Astrocyte (in vitro differentiated cells and primary cell): ENCODE measurements at regions not wholly inside any gene's neighbourhood (a gene's known extent, or its start where the extent isn't known, plus 50 kb on each side); places are given as distances from the start of the nearest gene placed in this dataset.

ENCODE experiments used
- CTCF ChIP-seq: IDR thresholded peaks from 2 replicates; pipeline ENCODE4 v1.5.1; 2011; ENCODE audit warnings: low read depth, mild to moderate bottlenecking, inconsistent platforms, low read length, moderate library complexity; ENCODE audit not compliant: insufficient read depth
- EZH2 ChIP-seq: IDR thresholded peaks from 2 replicates; pipeline ENCODE4 v1.6.1; 2012; ENCODE audit warnings: mild to moderate bottlenecking, low read length, inconsistent platforms; ENCODE audit not compliant: insufficient read depth

- no peak for TF ChIP-seq EZH2
- no peak for TF ChIP-seq CTCF
Observed at GRCh38 chr14:51789596-51789995, 70.8 kb upstream of the GNG2 start.
